ENCODE measurements at regions not wholly inside any gene's neighbourhood (a gene's known extent, or its start where the extent isn't known, plus 50 kb on each side); places are given as distances from the start of the nearest gene placed in this dataset.

DNA sequence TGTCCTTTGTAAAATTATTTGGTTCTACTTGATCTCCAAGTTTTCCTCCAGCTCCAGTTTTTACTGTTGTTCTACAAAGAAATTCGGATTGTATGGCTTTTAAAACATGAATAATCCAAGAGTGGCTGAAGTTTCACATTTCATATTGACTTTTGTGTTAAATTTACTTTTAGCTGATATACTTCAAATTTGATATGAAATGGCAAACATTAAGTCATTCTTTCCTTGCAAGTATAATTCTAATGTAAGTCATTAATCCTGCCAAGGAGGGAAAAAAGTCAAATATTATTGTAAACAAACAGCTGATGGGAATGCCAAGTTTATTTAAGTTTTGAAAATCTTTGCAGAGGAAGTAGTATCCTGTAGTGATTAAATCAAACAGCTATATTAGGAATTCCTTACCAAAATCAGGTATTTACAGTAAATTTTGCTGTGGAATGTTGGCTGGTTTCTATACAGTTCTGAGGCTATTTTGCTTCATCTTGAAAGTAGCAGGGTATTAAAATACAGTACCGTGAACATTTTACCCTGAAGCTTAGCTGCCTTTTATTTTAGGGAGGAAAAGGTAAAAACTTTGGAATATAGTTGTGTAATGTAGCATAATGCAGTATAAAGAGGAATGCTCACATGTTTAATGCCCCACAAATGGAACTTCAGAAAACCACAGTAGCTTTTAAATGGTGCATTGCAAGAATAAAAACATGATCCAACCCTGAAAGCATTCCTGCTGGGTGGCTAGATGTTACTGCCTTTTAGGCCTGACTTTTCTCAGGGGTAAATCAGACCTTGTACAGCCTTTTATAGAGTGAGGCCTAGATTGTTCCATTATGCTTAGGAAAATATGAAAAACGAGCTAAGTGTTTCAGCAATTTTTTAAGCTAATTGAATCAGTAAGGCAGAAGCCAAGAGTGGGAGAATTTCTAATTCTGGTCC lies 62.7 kb upstream of the NT5C1B start:
- H3K9me3 ChIP-seq, result no peaks in the 10 kb centered on the region
- ATAC-seq (peak in 4 of 8 donors; percentile 38 to 73 (median 54)), DNase-seq (no peak)
- 69 to 73% methylated on average over 3 of the region's 3 CpGs for WGBS, 2 donors
- H3K4me1 ChIP-seq, result peaks cover 0 to 16% (median 4%) of the 10 kb centered on the region in 9 donors
- no peak overlapping the region for H3K4me3 ChIP-seq
- no peaks in the 10 kb centered on the region for H3K27me3 ChIP-seq
- intact Hi-C loops (cut with DNase I), result no loop called here
- TF ChIP-seq, protein P1, sequence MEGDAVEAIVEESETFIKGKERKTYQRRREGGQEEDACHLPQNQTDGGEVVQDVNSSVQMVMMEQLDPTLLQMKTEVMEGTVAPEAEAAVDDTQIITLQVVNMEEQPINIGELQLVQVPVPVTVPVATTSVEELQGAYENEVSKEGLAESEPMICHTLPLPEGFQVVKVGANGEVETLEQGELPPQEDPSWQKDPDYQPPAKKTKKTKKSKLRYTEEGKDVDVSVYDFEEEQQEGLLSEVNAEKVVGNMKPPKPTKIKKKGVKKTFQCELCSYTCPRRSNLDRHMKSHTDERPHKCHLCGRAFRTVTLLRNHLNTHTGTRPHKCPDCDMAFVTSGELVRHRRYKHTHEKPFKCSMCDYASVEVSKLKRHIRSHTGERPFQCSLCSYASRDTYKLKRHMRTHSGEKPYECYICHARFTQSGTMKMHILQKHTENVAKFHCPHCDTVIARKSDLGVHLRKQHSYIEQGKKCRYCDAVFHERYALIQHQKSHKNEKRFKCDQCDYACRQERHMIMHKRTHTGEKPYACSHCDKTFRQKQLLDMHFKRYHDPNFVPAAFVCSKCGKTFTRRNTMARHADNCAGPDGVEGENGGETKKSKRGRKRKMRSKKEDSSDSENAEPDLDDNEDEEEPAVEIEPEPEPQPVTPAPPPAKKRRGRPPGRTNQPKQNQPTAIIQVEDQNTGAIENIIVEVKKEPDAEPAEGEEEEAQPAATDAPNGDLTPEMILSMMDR (IDR thresholded peaks at IDR 0.05), result no peak
- no peaks in the 10 kb centered on the region for H3K36me3 ChIP-seq
- H3K27ac ChIP-seq, result peak overlapping the region in 3 of 10 donors; percentile 23 to 49 (median 33)

DNA sequence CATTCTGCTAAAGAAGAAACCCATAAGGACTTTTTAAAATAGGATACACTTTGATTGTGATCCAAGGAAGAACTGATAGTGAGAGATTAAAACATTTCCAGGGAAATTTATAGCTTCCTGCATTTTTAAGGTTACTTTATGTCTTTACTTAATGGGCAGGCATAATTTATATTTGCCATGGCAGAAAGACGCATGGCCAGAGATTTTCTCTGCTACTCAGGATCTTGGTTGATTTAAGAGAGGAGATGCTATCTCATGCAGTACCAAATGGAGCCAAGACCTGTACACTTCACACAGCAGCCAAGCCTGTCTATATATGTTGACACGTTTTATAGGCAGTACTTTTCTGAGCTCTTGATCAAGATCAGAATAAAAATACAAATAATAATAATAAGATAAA lies 60.9 kb upstream of the NT5C1B start:
- Histone ChIP-seq H3K27ac (no peak overlapping the region), H3K9me3 (peaks cover 0 to 7% (median 0%) of the 10 kb centered on the region in 11 donors), H3K27me3 (no peaks in the 10 kb centered on the region), H3K4me3 (no peak overlapping the region), H3K4me1 (peaks cover 0 to 16% (median 4%) of the 10 kb centered on the region in 9 donors), H3K36me3 (peaks cover 0 to 4% (median 0%) of the 10 kb centered on the region in 9 donors)
- DNase-seq, result no peak
- TF ChIP-seq, protein P1 (IDR thresholded peaks at IDR 0.05), result no peak
- WGBS, 2 donors, result 61 to 82% methylated on average over 2 of the region's 2 CpGs
- intact Hi-C loops (cut with DNase I), result no loop called here
- ATAC-seq, result no peak

DNA sequence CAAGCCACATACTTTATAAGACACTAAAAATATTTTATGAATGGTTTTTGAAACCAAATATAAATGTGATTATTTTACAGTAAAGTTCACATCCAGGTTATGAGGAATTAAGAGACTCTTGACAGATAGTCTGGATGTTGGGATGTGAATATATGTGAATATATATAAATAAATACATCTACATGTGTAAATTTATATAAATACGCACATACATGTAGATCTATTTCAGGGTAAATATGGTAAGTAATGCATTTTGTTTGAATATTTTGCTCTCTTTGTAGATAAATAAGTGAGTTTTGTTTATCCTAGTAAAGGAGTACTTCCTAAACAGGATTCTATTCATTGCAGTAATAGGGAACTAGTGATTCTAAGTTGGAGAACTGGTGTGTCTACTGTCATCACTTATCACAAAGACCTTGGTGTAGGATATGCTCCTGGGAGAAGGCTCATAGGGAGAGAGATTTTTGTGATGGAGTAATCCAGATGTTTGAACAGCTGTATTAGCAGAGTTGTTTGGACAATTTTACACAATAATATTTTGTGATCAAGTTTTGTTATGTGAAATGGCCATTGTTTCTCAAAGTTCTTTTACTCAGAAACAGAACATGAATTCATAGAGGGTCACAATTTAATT lies 60.2 kb upstream of the NT5C1B start:
- TF ChIP-seq, protein P1 (IDR thresholded peaks at IDR 0.05), result no peak

DNA sequence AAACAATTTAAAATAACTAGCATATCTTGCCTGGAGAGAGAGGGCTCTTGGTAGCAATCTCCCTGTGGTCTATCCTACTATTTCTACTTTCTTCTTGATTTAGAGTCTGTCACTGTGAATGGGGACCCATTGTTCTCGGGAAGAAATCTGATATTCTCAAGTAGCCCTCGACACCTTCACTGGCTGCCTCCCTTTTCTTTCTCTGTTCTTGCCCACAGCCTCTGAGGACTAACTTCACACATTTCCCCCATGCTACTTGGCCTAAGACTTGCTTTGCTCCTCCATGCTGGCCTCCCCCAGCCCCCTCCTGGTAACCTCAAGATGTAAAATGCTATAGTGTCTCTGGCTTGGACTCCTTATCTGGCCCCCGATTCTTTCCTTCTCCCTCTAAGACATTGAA lies 58.8 kb upstream of the NT5C1B start:
- TF ChIP-seq, protein P1 (IDR thresholded peaks at IDR 0.05), result no peak
- 54 to 61% methylated on average over 3 of the region's 3 CpGs for WGBS, 2 donors
- no peak for DNase-seq
- Histone ChIP-seq H3K36me3 (peaks cover 0 to 7% (median 0%) of the 10 kb centered on the region in 9 donors), H3K9me3 (peaks cover 0 to 7% (median 0%) of the 10 kb centered on the region in 11 donors), H3K4me1 (peaks cover 0 to 16% (median 4%) of the 10 kb centered on the region in 9 donors), H3K27me3 (no peaks in the 10 kb centered on the region), H3K4me3 (no peak overlapping the region), H3K27ac (no peak overlapping the region)
- intact Hi-C loops (cut with DNase I), result no loop called here
- ATAC-seq, result no peak

More for the DNA sequence above, 60.2 kb upstream of the NT5C1B start:
- WGBS, 2 donors, result 97 to 98% methylated on average over 1 of the region's 1 CpG
- H3K36me3 ChIP-seq, result peaks cover 0 to 7% (median 0%) of the 10 kb centered on the region in 9 donors
- H3K27me3 ChIP-seq, result no peaks in the 10 kb centered on the region
- ATAC-seq (peak in 1 of 8 donors; percentile 46), DNase-seq (no peak)
- peaks cover 0 to 7% (median 0%) of the 10 kb centered on the region in 11 donors for H3K9me3 ChIP-seq
- intact Hi-C loops (cut with DNase I), result no loop called here
- no peak overlapping the region for H3K4me3 ChIP-seq
- H3K27ac ChIP-seq, result no peak overlapping the region
- H3K4me1 ChIP-seq, result peaks cover 0 to 16% (median 4%) of the 10 kb centered on the region in 9 donors

All from heart right ventricle (tissue), 16 donors.